CD4-positive, alpha-beta T cell treated with Interleukin-1 beta for 1 hour (primary cell): ENCODE measurements at regions not wholly inside any gene's neighbourhood (a gene's known extent, or its start where the extent isn't known, plus 50 kb on each side); places are given as distances from the start of the nearest gene placed in this dataset.

Experiments
- DNase-seq, 2 donors: peaks; one replicate each; pipeline ENCODE4 v3.0.0-alpha.2; 2020 to 2022

GRCh38 chr5:58403822-58404433 lies 56.0 kb downstream of the PLK2 start:
- DNase-seq, result no peak

- no peak for DNase-seq
Observed at GRCh38 chr5:58401701-58402100, 58.2 kb downstream of the PLK2 start.

- no peak for DNase-seq
Observed at GRCh38 chr5:58400737-58401136, 59.1 kb downstream of the PLK2 start.

GRCh38 chr5:58399951-58400350 lies 59.9 kb downstream of the PLK2 start:
- DNase-seq, result no peak

GRCh38 chr5:58394339-58394738 lies 65.5 kb downstream of the PLK2 start:
- DNase-seq, result no peak

- DNase-seq, result no peak
Observed at GRCh38 chr5:58393716-58394115, 66.2 kb downstream of the PLK2 start.

GRCh38 chr5:58392496-58392895 lies 67.4 kb downstream of the PLK2 start:
- DNase-seq, result no peak

GRCh38 chr5:58383448-58383847 lies 76.4 kb downstream of the PLK2 start:
- DNase-seq, result no peak

GRCh38 chr5:58382131-58382534 lies 77.8 kb downstream of the PLK2 start:
- DNase-seq, result no peak

GRCh38 chr5:58381566-58381965 lies 78.3 kb downstream of the PLK2 start:
- DNase-seq, result no peak

GRCh38 chr5:58380655-58381054 lies 79.2 kb downstream of the PLK2 start:
- DNase-seq, result no peak

GRCh38 chr5:58378613-58379390 lies 81.1 kb downstream of the PLK2 start:
- no peak for DNase-seq

- DNase-seq, result no peak
Observed at GRCh38 chr5:58370606-58371005, 89.3 kb downstream of the PLK2 start.

- no peak for DNase-seq
Observed at GRCh38 chr5:58369513-58370190, 90.2 kb downstream of the PLK2 start.

GRCh38 chr5:58366461-58366860 lies 93.4 kb downstream of the PLK2 start:
- DNase-seq, result no peak

- DNase-seq, result no peak
Observed at GRCh38 chr5:58365791-58366190, 94.1 kb downstream of the PLK2 start.

GRCh38 chr5:58363461-58364249 lies 96.2 kb downstream of the PLK2 start:
- no peak for DNase-seq

GRCh38 chr5:58362135-58362534 lies 97.8 kb downstream of the PLK2 start:
- no peak for DNase-seq

- DNase-seq, result no peak
Observed at GRCh38 chr5:58360794-58361193, 99.1 kb downstream of the PLK2 start.

GRCh38 chr5:58359981-58360380 lies 99.9 kb downstream of the PLK2 start:
- DNase-seq, result no peak

- no peak for DNase-seq
Observed at GRCh38 chr5:58358501-58359178, 101.2 kb downstream of the PLK2 start.

GRCh38 chr5:58357799-58358500 lies 101.9 kb downstream of the PLK2 start:
- no peak for DNase-seq
